B cell (primary cell): ENCODE measurements at regions not wholly inside any gene's neighbourhood (a gene's known extent, or its start where the extent isn't known, plus 50 kb on each side); places are given as distances from the start of the nearest gene placed in this dataset.

Source experiments
- ATAC-seq: fragments of 200-7000 bp; cut with Tn5 transposase; one replicate; pipeline ENCODE4 v1.10.0; 2021; ENCODE audit warnings: low read depth, mild to moderate bottlenecking, moderate number of reproducible peaks, moderate library complexity
- CTCF ChIA-PET: fragments of 350-600 bp; sonication (Branson Sonifier 250); formaldehyde crosslinking; loops from one replicate; lab custom pipeline; 2021; ENCODE audit warnings: antibody characterized with exemption, inconsistent platforms; lab: Charles Lee
- POLR2A ChIA-PET: fragments of 350-600 bp; sonication (Branson Sonifier 250); formaldehyde crosslinking; loops from one replicate; lab custom pipeline; 2021; ENCODE audit warnings: antibody characterized with exemption; lab: Charles Lee
- DNase-seq: peaks from one replicate; pipeline ENCODE4 v3.0.0; 2013
- H2AFZ ChIP-seq: 2 replicates; pipeline ENCODE4 v1.6.1; 2012; ENCODE audit warnings: mild to moderate bottlenecking, low read depth, low read length; ENCODE audit not compliant: insufficient read depth, poor library complexity, severe bottlenecking
- H3K27ac ChIP-seq, 2 donors: 1 replicate in 1 of 2; 2 replicates in 1 of 2; pipeline ENCODE4 v1.5.1; 2012 to 2013; ENCODE audit warnings: low read length in 2 of 2, mild to moderate bottlenecking in 2 of 2, moderate library complexity in 1 of 2
- H3K27me3 ChIP-seq, 4 experiments: fragments of 200-600 bp in 1 of 4; sonication (generic) in 1 of 4; replicated peaks in 1 of 4; 1 replicate in 2 of 4; 2 replicates in 2 of 4; pipeline versions ENCODE4 v1.6.1 to v1.7.0; 2013 to 2016; ENCODE audit warnings: low read length in 3 of 4, mild to moderate bottlenecking in 2 of 4, mixed read lengths in 1 of 4, moderate library complexity in 1 of 4; ENCODE audit not compliant: insufficient read depth in 4 of 4, control insufficient read depth in 3 of 4; ENCODE audit errors: control extremely low read depth in 1 of 4
- H3K36me3 ChIP-seq, 2 experiments: replicated peaks in 1 of 2; 1 replicate in 1 of 2; 2 replicates in 1 of 2; pipeline versions ENCODE4 v1.6.1 to v1.7.1; 2013; ENCODE audit warnings: low read length in 1 of 2; ENCODE audit not compliant: insufficient read depth in 2 of 2, control insufficient read depth in 1 of 2; ENCODE audit errors: control extremely low read depth in 1 of 2, extremely low read depth in 1 of 2
- H3K4me1 ChIP-seq, 2 donors: fragments of 200-600 bp in 1 of 2; sonication (generic) in 1 of 2; 1 replicate in 1 of 2; 2 replicates in 1 of 2; pipeline versions ENCODE4 v1.5.1 to v1.6.1; 2013 to 2017; ENCODE audit warnings: low read length in 2 of 2; ENCODE audit not compliant: control insufficient read depth in 2 of 2, insufficient read depth in 2 of 2
- H3K4me2 ChIP-seq: replicated peaks from 2 replicates; pipeline ENCODE3; 2012; ENCODE audit warnings: mild to moderate bottlenecking, low read depth, low read length; ENCODE audit not compliant: poor library complexity, severe bottlenecking
- H3K4me3 ChIP-seq, 5 experiments: fragments of 200-600 bp in 1 of 5; sonication (generic) in 1 of 5; 1 replicate in 3 of 5; 2 replicates in 2 of 5; pipeline versions ENCODE4 v1.5.1 to v1.7.0; 2011 to 2016; ENCODE audit warnings: low read length in 4 of 5, mild to moderate bottlenecking in 4 of 5, low read depth in 2 of 5, control low read depth in 1 of 5, moderate library complexity in 1 of 5; ENCODE audit not compliant: insufficient read depth in 1 of 5; ENCODE audit errors: control extremely low read depth in 1 of 5, extremely low read depth in 1 of 5
- H3K79me2 ChIP-seq: fragments of 200-600 bp; sonication (generic); one replicate; pipeline ENCODE4 v1.6.0; 2016; ENCODE audit warnings: low read length; ENCODE audit not compliant: control insufficient read depth, insufficient read depth
- H3K9ac ChIP-seq: fragments of 200-600 bp; sonication (generic); 2 replicates; pipeline ENCODE4 v1.6.1; 2017; ENCODE audit warnings: mild to moderate bottlenecking, low read length, moderate library complexity
- H3K9me3 ChIP-seq, 3 donors: one replicate each; pipeline versions ENCODE4 v1.6.1 to v1.7.1; 2013; ENCODE audit warnings: low read length in 2 of 3; ENCODE audit not compliant: control insufficient read depth in 2 of 3, insufficient read depth in 1 of 3; ENCODE audit errors: control extremely low read depth in 1 of 3
- H4K20me1 ChIP-seq: 2 replicates; pipeline ENCODE4 v1.6.0; 2012; ENCODE audit warnings: mild to moderate bottlenecking, low read length; ENCODE audit not compliant: insufficient read depth, control insufficient read depth, poor library complexity, severe bottlenecking
- H3K27ac Mint-ChIP-seq: one replicate; pipeline ENCODE4 v1.8.0; 2021; ENCODE audit warnings: mixed read lengths
- H3K27me3 Mint-ChIP-seq: one replicate; pipeline ENCODE4 v1.8.0; 2021; ENCODE audit warnings: mixed read lengths
- H3K4me1 Mint-ChIP-seq: one replicate; pipeline ENCODE4 v1.8.0; 2021; ENCODE audit warnings: mixed read lengths
- H3K4me3 Mint-ChIP-seq: one replicate; pipeline ENCODE4 v1.8.0; 2021; ENCODE audit warnings: mixed read lengths
- H3K9me3 Mint-ChIP-seq: one replicate; pipeline ENCODE4 v1.8.0; 2022; ENCODE audit warnings: mixed read lengths; ENCODE audit not compliant: insufficient read depth
- EZH2 ChIP-seq: IDR thresholded peaks from 2 replicates; pipeline ENCODE4 v1.6.1; 2012; ENCODE audit warnings: borderline replicate concordance, low read depth, mild to moderate bottlenecking, moderate library complexity, low read length; ENCODE audit not compliant: insufficient read depth, poor library complexity, severe bottlenecking
- whole genome bisulfite sequencing: methylation state at CpG from one replicate; pipeline ENCODE4 v1.1.5; 2013; ENCODE audit warnings: missing lambda C conversion rate; ENCODE audit not compliant: insufficient coverage; 5-methylcytosine and 5-hydroxymethylcytosine counted together
- intact Hi-C: fragments of 100-400 bp; cut with micrococcal nuclease; formaldehyde crosslinking; loops from one replicate; pipeline ENCODE4 v1.10.0; 2022
- TF ChIP-seq, protein P1 (sequence below): fragments of 200-600 bp; IDR thresholded peaks from one replicate; pipeline ENCODE4 v1.8.0; 2022; ENCODE audit warnings: antibody characterized with exemption, mild to moderate bottlenecking

DNA sequence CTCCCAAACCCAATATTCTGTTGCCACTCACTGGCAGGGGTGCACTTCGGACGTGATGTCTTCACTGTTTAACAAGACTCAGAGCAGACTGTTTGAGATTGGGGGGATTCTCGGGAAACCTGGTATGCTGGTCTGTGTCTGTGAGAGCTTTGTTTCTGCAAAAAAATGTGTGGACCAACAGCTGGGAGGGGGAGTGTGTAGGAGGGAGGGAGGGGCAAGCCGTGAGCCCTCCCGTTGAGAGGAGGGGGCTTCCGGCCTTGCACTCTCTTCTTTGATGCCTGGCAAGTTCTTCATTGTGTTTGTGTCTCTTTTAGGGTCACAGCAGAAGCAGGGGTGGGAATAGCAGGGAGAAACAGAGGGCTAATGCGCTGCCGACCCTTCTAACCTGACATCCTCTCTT lies 74.9 kb upstream of the NDN start:
- no peaks in the 10 kb centered on the region for H3K4me1 ChIP-seq
- no peaks in the 10 kb centered on the region for H3K27me3 ChIP-seq
- Mint-ChIP-seq H3K27ac (no peak overlapping the region), H3K27me3 (no peaks in the 10 kb centered on the region), H3K4me3 (no peak overlapping the region), H3K9me3 (peaks cover 5% of the 10 kb centered on the region), H3K4me1 (no peaks in the 10 kb centered on the region)
- no peak overlapping the region for H3K4me3 ChIP-seq
- peaks cover 0 to 13% (median 0%) of the 10 kb centered on the region in 3 donors for H3K9me3 ChIP-seq
- 62% methylated on average over 4 of the region's 8 CpGs for WGBS
- H3K79me2 ChIP-seq, result no peaks in the 10 kb centered on the region
- CTCF ChIA-PET, result no interaction called here
- POLR2A ChIA-PET, result no interaction called here
- intact Hi-C loops, result no loop called here
- H3K36me3 ChIP-seq, result no peaks in the 10 kb centered on the region
- TF ChIP-seq EZH2, result no peak
- TF ChIP-seq, protein P1, sequence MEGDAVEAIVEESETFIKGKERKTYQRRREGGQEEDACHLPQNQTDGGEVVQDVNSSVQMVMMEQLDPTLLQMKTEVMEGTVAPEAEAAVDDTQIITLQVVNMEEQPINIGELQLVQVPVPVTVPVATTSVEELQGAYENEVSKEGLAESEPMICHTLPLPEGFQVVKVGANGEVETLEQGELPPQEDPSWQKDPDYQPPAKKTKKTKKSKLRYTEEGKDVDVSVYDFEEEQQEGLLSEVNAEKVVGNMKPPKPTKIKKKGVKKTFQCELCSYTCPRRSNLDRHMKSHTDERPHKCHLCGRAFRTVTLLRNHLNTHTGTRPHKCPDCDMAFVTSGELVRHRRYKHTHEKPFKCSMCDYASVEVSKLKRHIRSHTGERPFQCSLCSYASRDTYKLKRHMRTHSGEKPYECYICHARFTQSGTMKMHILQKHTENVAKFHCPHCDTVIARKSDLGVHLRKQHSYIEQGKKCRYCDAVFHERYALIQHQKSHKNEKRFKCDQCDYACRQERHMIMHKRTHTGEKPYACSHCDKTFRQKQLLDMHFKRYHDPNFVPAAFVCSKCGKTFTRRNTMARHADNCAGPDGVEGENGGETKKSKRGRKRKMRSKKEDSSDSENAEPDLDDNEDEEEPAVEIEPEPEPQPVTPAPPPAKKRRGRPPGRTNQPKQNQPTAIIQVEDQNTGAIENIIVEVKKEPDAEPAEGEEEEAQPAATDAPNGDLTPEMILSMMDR, result no peak
- ATAC-seq (no peak), DNase-seq (no peak)
- H3K27ac ChIP-seq, result no peak overlapping the region
- H3K9ac ChIP-seq, result no peak overlapping the region
- H2AFZ ChIP-seq, result no peak overlapping the region
- no peak overlapping the region for H3K4me2 ChIP-seq
- no peaks in the 10 kb centered on the region for H4K20me1 ChIP-seq

DNA sequence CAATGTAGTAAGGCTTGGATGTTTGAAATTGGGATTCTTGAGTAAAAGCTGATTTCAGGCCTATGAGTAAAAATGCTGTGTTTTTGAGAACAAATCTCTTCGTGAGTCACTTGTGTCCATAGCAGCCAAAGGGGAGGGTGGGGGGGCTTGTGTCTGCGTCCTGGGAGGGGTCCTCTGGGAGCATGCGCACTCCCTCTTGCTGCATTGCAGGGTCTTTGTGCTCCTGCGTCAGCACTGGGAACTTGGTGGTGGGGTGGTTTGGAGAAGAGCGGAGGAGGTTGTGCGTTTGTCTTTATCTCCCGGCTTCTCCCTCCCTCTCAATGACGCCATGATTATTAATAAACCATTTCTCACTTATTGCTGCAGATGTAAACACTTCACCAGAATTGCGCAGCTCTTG lies 75.9 kb upstream of the NDN start:
- H3K9me3 ChIP-seq, result peaks cover 0 to 16% (median 0%) of the 10 kb centered on the region in 3 donors
- DNase-seq, result no peak
- no peak overlapping the region for H3K4me3 ChIP-seq
- no peak for ATAC-seq
- no peak overlapping the region for H3K9ac ChIP-seq
- intact Hi-C loops, result no loop called here
- no peaks in the 10 kb centered on the region for H3K4me1 ChIP-seq
- Mint-ChIP-seq H3K9me3 (peaks cover 5% of the 10 kb centered on the region), H3K4me1 (no peaks in the 10 kb centered on the region), H3K27ac (no peak overlapping the region), H3K4me3 (no peak overlapping the region), H3K27me3 (no peaks in the 10 kb centered on the region)
- no peak overlapping the region for H3K4me2 ChIP-seq
- H3K79me2 ChIP-seq, result no peaks in the 10 kb centered on the region
- TF ChIP-seq, protein P1, result no peak
- TF ChIP-seq EZH2, result no peak
- H4K20me1 ChIP-seq, result no peaks in the 10 kb centered on the region
- H2AFZ ChIP-seq, result no peak overlapping the region
- ChIA-PET CTCF (no interaction called here), POLR2A (no interaction called here)
- no peaks in the 10 kb centered on the region for H3K36me3 ChIP-seq
- no peaks in the 10 kb centered on the region for H3K27me3 ChIP-seq
- 78% methylated on average over 2 of the region's 9 CpGs for WGBS
- no peak overlapping the region for H3K27ac ChIP-seq
